Esophagus squamous epithelium (tissue), 5 donors: ENCODE measurements at regions not wholly inside any gene's neighbourhood (a gene's known extent, or its start where the extent isn't known, plus 50 kb on each side); places are given as distances from the start of the nearest gene placed in this dataset.

Experiments
- DNase-seq: peaks from one replicate; lab custom pipeline; 2025; lab: John Stamatoyannopoulos, UW
- H3K27ac ChIP-seq, 4 donors: fragments of 200-600 bp; sonication (generic); one replicate each; pipeline ENCODE4 v1.5.1; 2016 to 2019; ENCODE audit warnings: mild to moderate bottlenecking in 1 of 4
- H3K27me3 ChIP-seq, 4 donors: fragments of 200-600 bp; sonication (generic); 1 replicate in 3 of 4; 2 replicates in 1 of 4; pipeline versions ENCODE4 v1.5.1 to v1.6.0; 2017 to 2021; ENCODE audit warnings: antibody characterized with exemption in 1 of 4
- H3K36me3 ChIP-seq, 3 donors: fragments of 200-600 bp; sonication (generic); one replicate each; pipeline ENCODE4 v1.5.1; 2016 to 2019
- H3K4me1 ChIP-seq, 3 donors: fragments of 200-600 bp; sonication (generic); one replicate each; pipeline ENCODE4 v1.5.1; 2017 to 2019
- H3K4me3 ChIP-seq, 4 donors: fragments of 200-600 bp; sonication (generic); 1 replicate in 3 of 4; 2 replicates in 1 of 4; pipeline ENCODE4 v1.5.1; 2016 to 2019; ENCODE audit warnings: mild to moderate bottlenecking in 2 of 4, moderate library complexity in 1 of 4
- H3K9me3 ChIP-seq, 3 donors: fragments of 200-600 bp; sonication (generic); one replicate each; pipeline ENCODE4 v1.5.1; 2016 to 2019
- POLR2A ChIP-seq, 4 donors: fragments of 450-650 bp; IDR thresholded peaks; one replicate each; pipeline ENCODE4 v1.6.1; 2017; ENCODE audit warnings: antibody characterized with exemption in 4 of 4, mild to moderate bottlenecking in 4 of 4, moderate library complexity in 3 of 4
- WGBS, 2 donors: methylation state at CpG; one replicate each; pipeline ENCODE4 v1.1.5; 2018; 5-methylcytosine and 5-hydroxymethylcytosine counted together
- intact Hi-C: fragments of 100-400 bp; cut with DNase I; formaldehyde crosslinking; loops from one replicate; pipeline ENCODE4 v1.15.0; 2022
- TF ChIP-seq, protein P1 (sequence below), 6 experiments: fragments of 450-650 bp in 4 of 6; fragments of 200-600 bp in 2 of 6; sonication (generic) in 2 of 6; IDR thresholded peaks; one replicate each; pipeline ENCODE4 v1.5.1; 2016 to 2019; ENCODE audit warnings: antibody characterized with exemption in 6 of 6, mild to moderate bottlenecking in 4 of 6, moderate library complexity in 4 of 6
- donor health status: DM: yes; HTN: yes; CAD: no.

DNA sequence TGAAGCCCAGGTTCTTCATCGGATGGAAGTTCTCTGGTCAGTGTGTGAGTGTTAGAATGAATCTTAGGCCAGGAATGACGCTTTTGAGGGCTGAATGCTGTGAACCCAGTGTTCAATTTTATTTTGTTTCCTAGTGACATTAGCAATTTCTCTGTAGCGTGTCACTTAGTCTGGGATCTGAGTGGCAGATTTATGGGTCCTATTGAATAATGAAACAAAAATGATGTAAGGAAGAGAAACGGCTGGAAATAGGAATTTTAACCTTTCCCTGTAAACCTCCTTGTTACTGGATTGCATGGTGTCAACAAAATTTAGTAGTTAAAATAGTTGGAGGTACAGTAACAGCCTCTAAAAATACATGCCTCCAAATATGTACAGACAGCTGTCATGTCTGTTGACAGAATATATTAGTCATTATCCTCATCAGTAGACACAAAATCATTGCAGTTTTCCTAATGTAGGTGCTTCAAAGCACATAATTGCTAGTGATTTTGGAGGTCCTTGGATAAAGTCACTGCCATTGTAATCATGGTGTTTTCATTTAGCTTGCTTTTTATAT lies 223.8 kb upstream of the SPRED2 start:
- TF ChIP-seq, protein P1, sequence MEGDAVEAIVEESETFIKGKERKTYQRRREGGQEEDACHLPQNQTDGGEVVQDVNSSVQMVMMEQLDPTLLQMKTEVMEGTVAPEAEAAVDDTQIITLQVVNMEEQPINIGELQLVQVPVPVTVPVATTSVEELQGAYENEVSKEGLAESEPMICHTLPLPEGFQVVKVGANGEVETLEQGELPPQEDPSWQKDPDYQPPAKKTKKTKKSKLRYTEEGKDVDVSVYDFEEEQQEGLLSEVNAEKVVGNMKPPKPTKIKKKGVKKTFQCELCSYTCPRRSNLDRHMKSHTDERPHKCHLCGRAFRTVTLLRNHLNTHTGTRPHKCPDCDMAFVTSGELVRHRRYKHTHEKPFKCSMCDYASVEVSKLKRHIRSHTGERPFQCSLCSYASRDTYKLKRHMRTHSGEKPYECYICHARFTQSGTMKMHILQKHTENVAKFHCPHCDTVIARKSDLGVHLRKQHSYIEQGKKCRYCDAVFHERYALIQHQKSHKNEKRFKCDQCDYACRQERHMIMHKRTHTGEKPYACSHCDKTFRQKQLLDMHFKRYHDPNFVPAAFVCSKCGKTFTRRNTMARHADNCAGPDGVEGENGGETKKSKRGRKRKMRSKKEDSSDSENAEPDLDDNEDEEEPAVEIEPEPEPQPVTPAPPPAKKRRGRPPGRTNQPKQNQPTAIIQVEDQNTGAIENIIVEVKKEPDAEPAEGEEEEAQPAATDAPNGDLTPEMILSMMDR (IDR thresholded peaks at IDR 0.05), result no peak
- no peak for TF ChIP-seq POLR2A (IDR thresholded peaks at IDR 0.05)
- Histone ChIP-seq H3K4me3 (no peak overlapping the region), H3K9me3 (no peaks in the 10 kb centered on the region), H3K4me1 (peaks cover 0 to 7% (median 0%) of the 10 kb centered on the region in 3 donors), H3K36me3 (no peaks in the 10 kb centered on the region), H3K27ac (no peak overlapping the region), H3K27me3 (no peaks in the 10 kb centered on the region)
- 74 to 83% methylated on average over 4 of the region's 4 CpGs for WGBS, 2 donors
- intact Hi-C loops, result no loop called here
- DNase-seq, result no peak

DNA sequence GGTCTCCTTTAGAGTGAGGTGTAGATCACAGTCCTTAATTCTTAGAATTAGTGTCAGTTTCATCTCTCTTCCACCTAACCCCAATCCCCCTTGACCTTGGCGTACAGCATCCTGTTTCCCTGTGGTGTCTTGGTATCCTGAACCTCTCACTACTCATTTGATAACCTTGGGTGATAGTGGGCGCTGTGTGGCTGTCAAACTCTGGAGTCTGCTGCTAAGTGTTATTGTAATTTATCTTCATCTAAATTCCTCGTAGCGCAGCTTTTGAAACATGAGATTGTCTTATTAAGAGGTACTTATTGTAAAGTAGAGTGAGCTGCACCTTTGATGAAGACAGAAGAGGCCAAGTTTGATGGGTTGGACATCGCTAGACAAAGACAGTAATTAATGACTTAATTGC lies 222.6 kb upstream of the SPRED2 start:
- TF ChIP-seq, protein P1 (IDR thresholded peaks at IDR 0.05), result no peak
- TF ChIP-seq POLR2A (IDR thresholded peaks at IDR 0.05), result no peak
- intact Hi-C loops, result no loop called here
- Histone ChIP-seq H3K4me1 (peaks cover 0 to 7% (median 0%) of the 10 kb centered on the region in 3 donors), H3K36me3 (no peaks in the 10 kb centered on the region), H3K4me3 (no peak overlapping the region), H3K27ac (no peak overlapping the region), H3K27me3 (no peaks in the 10 kb centered on the region), H3K9me3 (no peaks in the 10 kb centered on the region)
- WGBS, 2 donors, result 84 to 98% methylated on average over 5 of the region's 5 CpGs
- DNase-seq, result no peak

DNA sequence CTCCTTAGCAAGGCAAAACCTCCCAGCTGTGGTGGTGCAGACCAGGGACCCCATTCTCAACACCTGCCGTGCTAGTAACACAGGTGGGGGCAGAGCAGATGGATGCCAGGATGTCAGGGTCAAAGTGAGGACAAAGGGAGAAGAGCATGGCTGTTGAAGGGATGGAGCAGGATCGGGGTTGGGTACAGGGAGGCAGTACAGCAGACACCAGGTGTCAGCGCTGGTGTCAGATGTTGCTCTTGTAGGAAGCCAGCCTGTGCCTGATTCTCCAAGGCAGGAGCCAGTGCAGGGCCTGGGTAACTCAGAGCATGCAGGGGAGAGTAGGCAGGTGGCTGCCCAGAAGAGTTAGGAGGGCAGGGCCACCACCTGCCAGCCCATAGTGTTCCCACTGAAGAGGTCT lies 222.1 kb upstream of the SPRED2 start:
- no peak for TF ChIP-seq POLR2A (IDR thresholded peaks at IDR 0.05)
- TF ChIP-seq, protein P1 (IDR thresholded peaks at IDR 0.05), result no peak
- Histone ChIP-seq H3K36me3 (no peaks in the 10 kb centered on the region), H3K27ac (no peak overlapping the region), H3K27me3 (no peaks in the 10 kb centered on the region), H3K4me1 (peaks cover 0 to 7% (median 0%) of the 10 kb centered on the region in 3 donors), H3K4me3 (no peak overlapping the region), H3K9me3 (no peaks in the 10 kb centered on the region)
- WGBS, 2 donors, result 89 to 92% methylated on average over 3 of the region's 3 CpGs
- no peak for DNase-seq
- intact Hi-C loops, result no loop called here

DNA sequence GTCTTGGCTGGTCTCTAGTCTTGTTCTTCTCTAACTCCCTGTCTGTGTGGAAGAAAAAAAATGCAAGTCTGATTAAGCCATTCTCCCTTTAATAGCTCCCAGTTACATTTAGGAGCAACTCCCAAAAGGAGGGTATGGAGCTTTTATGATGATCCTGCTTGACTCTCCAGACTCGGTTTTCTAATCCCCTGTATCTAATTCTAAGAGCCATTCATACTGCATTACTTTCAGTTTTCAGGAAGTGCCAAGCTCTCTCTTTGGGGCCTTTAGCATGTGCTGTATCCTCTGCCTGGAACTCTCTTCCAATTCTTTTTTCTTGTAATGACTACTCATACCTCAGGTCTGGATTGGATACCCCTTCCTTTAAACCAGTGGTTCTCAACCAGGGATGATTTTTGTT lies 219.7 kb upstream of the SPRED2 start:
- no peak overlapping the region for H3K4me3 ChIP-seq
- no peak for DNase-seq
- no peaks in the 10 kb centered on the region for H3K27me3 ChIP-seq
- no peak overlapping the region for H3K27ac ChIP-seq
- H3K36me3 ChIP-seq, result no peaks in the 10 kb centered on the region
- intact Hi-C loops, result no loop called here
- 41 to 59% methylated on average over 1 of the region's 1 CpG for WGBS, 2 donors
- peaks cover 0 to 7% (median 0%) of the 10 kb centered on the region in 3 donors for H3K4me1 ChIP-seq
- no peaks in the 10 kb centered on the region for H3K9me3 ChIP-seq
- no peak for TF ChIP-seq POLR2A (IDR thresholded peaks at IDR 0.05)
- TF ChIP-seq, protein P1 (IDR thresholded peaks at IDR 0.05), result no peak

DNA sequence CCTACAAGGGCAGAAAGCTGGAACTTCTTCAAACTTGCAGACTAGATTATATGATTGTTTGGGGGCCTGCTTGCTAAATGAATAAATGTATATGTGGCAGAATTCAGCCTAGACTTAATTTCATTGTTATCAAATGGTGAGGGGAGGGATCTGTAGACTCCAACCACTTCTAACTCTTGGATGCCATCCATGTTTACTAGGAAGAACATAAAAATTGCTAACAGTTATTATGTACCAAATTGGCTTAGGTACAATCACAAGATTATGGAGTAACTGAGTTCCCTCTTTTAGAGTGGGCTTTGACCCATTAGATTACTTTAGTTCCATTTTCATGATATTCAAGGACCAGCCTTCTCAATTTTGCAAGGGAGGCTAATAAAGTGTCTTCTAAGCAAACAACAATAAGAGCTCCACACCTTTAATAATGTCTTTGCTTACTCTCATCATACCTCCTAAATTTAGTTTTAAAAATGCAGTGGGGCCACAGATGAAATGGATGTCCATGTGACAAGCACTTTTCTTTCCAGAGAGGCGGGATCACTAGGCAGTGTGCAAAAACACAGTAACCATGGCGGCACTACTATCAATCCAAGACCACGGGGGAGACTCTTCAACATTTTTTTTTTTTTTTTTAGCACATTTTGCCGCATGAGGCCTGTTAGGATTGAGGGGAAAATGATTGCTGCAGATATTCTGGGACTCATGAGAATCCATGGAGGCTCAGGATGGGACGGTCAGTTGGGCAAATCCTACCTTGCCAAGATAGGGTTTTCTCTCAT lies 217.6 kb upstream of the SPRED2 start:
- Histone ChIP-seq H3K9me3 (no peaks in the 10 kb centered on the region), H3K4me1 (peaks cover 0 to 7% (median 0%) of the 10 kb centered on the region in 3 donors), H3K4me3 (no peak overlapping the region), H3K27ac (no peak overlapping the region), H3K36me3 (no peaks in the 10 kb centered on the region), H3K27me3 (no peaks in the 10 kb centered on the region)
- 86 to 89% methylated on average over 5 of the region's 5 CpGs for WGBS, 2 donors
- intact Hi-C loops, result no loop called here
- DNase-seq, result no peak
- TF ChIP-seq, protein P1 (IDR thresholded peaks at IDR 0.05), result no peak
- TF ChIP-seq POLR2A (IDR thresholded peaks at IDR 0.05), result no peak
